ENCODE measurements at regions not wholly inside any gene's neighbourhood (a gene's known extent, or its start where the extent isn't known, plus 50 kb on each side); places are given as distances from the start of the nearest gene placed in this dataset.

- H3K27me3 Mint-ChIP-seq (ENCODE audit: insufficient read depth, low read depth, poor library complexity), result peaks cover 7% of the 10 kb centered on the region
- Histone ChIP-seq H3K4me2 (no peak overlapping the region), H2AFZ (no peak overlapping the region), H4K20me1 (replicated peaks; ENCODE audit: insufficient read depth) (no peaks in the 10 kb centered on the region), H3K4me1 (ENCODE audit: insufficient read depth) (no peaks in the 10 kb centered on the region), H3K9me2 (ENCODE audit: insufficient read depth) (no peaks in the 10 kb centered on the region), H3F3A (replicated peaks; ENCODE audit: low read depth) (no peaks in the 10 kb centered on the region), H3K36me3 (ENCODE audit: insufficient read depth) (no peaks in the 10 kb centered on the region), H3K79me2 (replicated peaks; ENCODE audit: insufficient read depth) (no peaks in the 10 kb centered on the region), H3K4me3 (no peak overlapping the region), H3K27me3 (ENCODE audit: insufficient read depth) (no peaks in the 10 kb centered on the region), H3K27ac (ENCODE audit: low read depth) (no peak overlapping the region)
- no peaks in the 10 kb centered on the region for H3K4me1 Mint-ChIP-seq
- H3K4me3 Mint-ChIP-seq, result no peak overlapping the region
- TF ChIP-seq ZNF331 (CRISPR knock-in tag; IDR thresholded peaks at IDR 0.05; ENCODE audit: low read depth) (no peak), JUNB (IDR thresholded peaks at IDR 0.05; ENCODE audit: unreplicated experiment) (no peak), EZH2 (IDR thresholded peaks at IDR 0.05; ENCODE audit: low read depth, unreplicated experiment) (no peak), NANOG (IDR thresholded peaks at IDR 0.05; ENCODE audit: borderline replicate concordance) (no peak), POLR2AphosphoS5 (IDR thresholded peaks at IDR 0.05; ENCODE audit: low read depth) (no peak), ETS1 (IDR thresholded peaks at IDR 0.05) (no peak), EZH2phosphoT487 (IDR thresholded peaks at IDR 0.05; ENCODE audit: unreplicated experiment) (no peak), CREB1 (CRISPR knock-in tag; IDR thresholded peaks at IDR 0.05; ENCODE audit: low read depth) (no peak), REST (IDR thresholded peaks at IDR 0.05; ENCODE audit: unreplicated experiment) (no peak), STAT1 (IDR thresholded peaks at IDR 0.05; ENCODE audit: unreplicated experiment) (no peak), ZNF462 (CRISPR knock-in tag; IDR thresholded peaks at IDR 0.05) (no peak), ZNF114 (CRISPR knock-in tag; IDR thresholded peaks at IDR 0.05) (no peak), CTCF (conservative IDR thresholded peaks at IDR 0.05; ENCODE audit: low read depth in 2 of 2) (no peak)
- DNase-seq (ENCODE audit: low spot score), result no peak
- H3K9me3 Mint-ChIP-seq, result no peaks in the 10 kb centered on the region; the same call in 2 of the 3 replicates
- no peaks in the 10 kb centered on the region for H3K36me3 Mint-ChIP-seq (ENCODE audit: low read depth)
- no peak overlapping the region for H3K27ac Mint-ChIP-seq
- ATAC-seq, result no peak
These were observed 143.3 kb downstream of the RRAGC start for GRCh38 chr1:38716229-38716628.

All from GM23338 (cell line).